ENCODE measurements at regions not wholly inside any gene's neighbourhood (a gene's known extent, or its start where the extent isn't known, plus 50 kb on each side); places are given as distances from the start of the nearest gene placed in this dataset.

- DNase-seq, result no peak
- H3K4me1 Mint-ChIP-seq, result no peaks in the 10 kb centered on the region
- H3K27me3 Mint-ChIP-seq (ENCODE audit: low read depth in 3 of 3), result peaks cover 0 to 2% (median 0%) of the 10 kb centered on the region in 3 donors
- no peak overlapping the region for H3K27ac Mint-ChIP-seq
- H3K36me3 Mint-ChIP-seq, result peaks cover 0 to 2% (median 0%) of the 10 kb centered on the region in 3 donors
- no peak overlapping the region for H3K4me3 Mint-ChIP-seq
- peaks cover 0 to 23% (median 5%) of the 10 kb centered on the region in 6 donors for H3K9me3 Mint-ChIP-seq
These were observed 428.6 kb downstream of the KCNH5 start for GRCh38 chr14:62616668-62617067.

- no peak for DNase-seq
- H3K9me3 Mint-ChIP-seq, result peaks cover 8 to 31% (median 17%) of the 10 kb centered on the region in 6 donors
- no peak overlapping the region for H3K27ac Mint-ChIP-seq
- peaks cover 0 to 3% (median 0%) of the 10 kb centered on the region in 3 donors for H3K27me3 Mint-ChIP-seq (ENCODE audit: low read depth in 3 of 3)
- H3K4me3 Mint-ChIP-seq, result no peak overlapping the region
- peaks cover 0 to 4% (median 0%) of the 10 kb centered on the region in 3 donors for H3K36me3 Mint-ChIP-seq
- no peaks in the 10 kb centered on the region for H3K4me1 Mint-ChIP-seq
These were observed 418.8 kb downstream of the KCNH5 start for GRCh38 chr14:62626416-62626815.

- peaks cover 0 to 2% (median 0%) of the 10 kb centered on the region in 3 donors for H3K27me3 Mint-ChIP-seq (ENCODE audit: low read depth in 3 of 3)
- peaks cover 2 to 38% (median 17%) of the 10 kb centered on the region in 6 donors for H3K9me3 Mint-ChIP-seq
- no peaks in the 10 kb centered on the region for H3K36me3 Mint-ChIP-seq
- H3K4me3 Mint-ChIP-seq, result no peak overlapping the region
- no peak overlapping the region for H3K27ac Mint-ChIP-seq
- no peak for DNase-seq
- H3K4me1 Mint-ChIP-seq, result no peaks in the 10 kb centered on the region
These were observed 416.0 kb downstream of the KCNH5 start for GRCh38 chr14:62629176-62629725.

- Mint-ChIP-seq H3K4me1 (no peaks in the 10 kb centered on the region), H3K9me3 (peaks cover 2 to 40% (median 11%) of the 10 kb centered on the region in 6 donors), H3K27ac (no peak overlapping the region), H3K36me3 (no peaks in the 10 kb centered on the region), H3K27me3 (ENCODE audit: low read depth in 3 of 3) (peaks cover 0 to 2% (median 0%) of the 10 kb centered on the region in 3 donors), H3K4me3 (no peak overlapping the region)
- DNase-seq, result no peak
These were observed 414.1 kb downstream of the KCNH5 start for GRCh38 chr14:62631176-62631575.

- no peaks in the 10 kb centered on the region for H3K36me3 Mint-ChIP-seq
- H3K9me3 Mint-ChIP-seq, result peaks cover 3 to 45% (median 11%) of the 10 kb centered on the region in 6 donors
- peaks cover 0 to 2% (median 0%) of the 10 kb centered on the region in 3 donors for H3K27me3 Mint-ChIP-seq (ENCODE audit: low read depth in 3 of 3)
- H3K27ac Mint-ChIP-seq, result no peak overlapping the region
- H3K4me3 Mint-ChIP-seq, result no peak overlapping the region
- no peaks in the 10 kb centered on the region for H3K4me1 Mint-ChIP-seq
- no peak for DNase-seq
These were observed 412.5 kb downstream of the KCNH5 start for GRCh38 chr14:62632771-62633170.

- H3K27ac Mint-ChIP-seq, result no peak overlapping the region
- no peaks in the 10 kb centered on the region for H3K36me3 Mint-ChIP-seq
- H3K4me3 Mint-ChIP-seq, result no peak overlapping the region
- DNase-seq, result no peak
- H3K9me3 Mint-ChIP-seq, result peaks cover 2 to 8% (median 4%) of the 10 kb centered on the region in 6 donors
- no peaks in the 10 kb centered on the region for H3K4me1 Mint-ChIP-seq
- peaks cover 0 to 2% (median 1%) of the 10 kb centered on the region in 3 donors for H3K27me3 Mint-ChIP-seq (ENCODE audit: low read depth in 3 of 3)
These were observed 399.6 kb downstream of the KCNH5 start for GRCh38 chr14:62645649-62646048.
